GM12878 (cell line): ENCODE measurements at regions not wholly inside any gene's neighbourhood (a gene's known extent, or its start where the extent isn't known, plus 50 kb on each side); places are given as distances from the start of the nearest gene placed in this dataset.

Experiments used
- ATAC-seq: fragments of 200-7000 bp; cut with Tn5 transposase; 3 replicates; pipeline ENCODE4 v1.9.1; 2020; ENCODE audit warnings: mild to moderate bottlenecking, moderate library complexity
- BruUV-seq: library from RNA; stranded (reverse); fragments of 400-500 nt; replicated peaks from 2 replicates; lab custom pipeline; 2021; lab: Mats Ljungman, UMichigan
- CTCF ChIA-PET: fragments of 300-600 bp; sonication (Branson Sonifier 250); formaldehyde crosslinking; extraction: SDS; loops from one replicate; lab custom pipeline; 2021; ENCODE audit warnings: inconsistent platforms; lab: Yijun Ruan, JAX
- POLR2A ChIA-PET: fragments of 350-600 bp; formaldehyde crosslinking; extraction: SDS; loops from one replicate; lab custom pipeline; 2021; ENCODE audit warnings: inconsistent platforms; lab: Charles Lee
- RAD21 ChIA-PET: fragments of 300-600 bp; sonication (Branson Sonifier 250); formaldehyde crosslinking; loops from one replicate; lab custom pipeline; 2023; ENCODE audit warnings: antibody characterized with exemption; ENCODE audit not compliant: unreplicated experiment; lab: Charles Lee
- SMC1A ChIA-PET: fragments of 300-600 bp; sonication (Branson Sonifier 250); formaldehyde crosslinking; loops from one replicate; lab custom pipeline; 2023; ENCODE audit not compliant: unreplicated experiment, uncharacterized antibody; lab: Charles Lee
- DNase-seq: peaks from one replicate; pipeline ENCODE4 v3.0.0-alpha.2; 2011; ENCODE audit warnings: low read depth, low spot score
- FAIRE-seq: peaks from 3 replicates; lab custom pipeline; 2011; peaks lifted over from hg19 to GRCh38; lab: Jason Lieb, UNC
- H2AFZ ChIP-seq: 2 replicates; pipeline ENCODE4 v1.6.0; 2011; ENCODE audit warnings: low read depth, low read length, control low read depth; ENCODE audit not compliant: control insufficient read depth
- H3K27ac ChIP-seq: 2 replicates; pipeline ENCODE4 v1.5.1; 2011; ENCODE audit warnings: control low read depth; ENCODE audit not compliant: control insufficient read depth, insufficient read depth
- H3K27me3 ChIP-seq, 2 experiments: replicated peaks in 1 of 2; 2 replicates each; pipeline versions ENCODE4 v1.6.0 to v1.6.1; 2011; ENCODE audit warnings: low read length in 1 of 2; ENCODE audit not compliant: control insufficient read depth in 2 of 2, insufficient read depth in 2 of 2
- H3K36me3 ChIP-seq, 2 experiments: 2 replicates each; pipeline ENCODE4 v1.5.1; 2011; ENCODE audit warnings: low read length in 1 of 2; ENCODE audit not compliant: control insufficient read depth in 2 of 2, insufficient read depth in 2 of 2
- H3K4me1 ChIP-seq: 2 replicates; pipeline ENCODE4 v1.6.1; 2011; ENCODE audit warnings: mild to moderate bottlenecking, low read length, moderate library complexity, mixed read lengths; ENCODE audit not compliant: control insufficient read depth, insufficient read depth
- H3K4me2 ChIP-seq: 2 replicates; pipeline ENCODE4 v1.6.0; 2011; ENCODE audit warnings: control low read depth; ENCODE audit not compliant: control insufficient read depth, insufficient read depth
- H3K4me3 ChIP-seq: fragments of 200-600 bp; sonication (generic); 2 replicates; pipeline ENCODE4 v1.5.1; 2016
- H3K79me2 ChIP-seq: 2 replicates; pipeline ENCODE4 v1.6.0; 2011; ENCODE audit warnings: low read length; ENCODE audit not compliant: control insufficient read depth, insufficient read depth
- H3K9ac ChIP-seq: 2 replicates; pipeline ENCODE4 v1.8.0; 2011; ENCODE audit warnings: low read length, control low read depth, mixed read lengths; ENCODE audit not compliant: control insufficient read depth, insufficient read depth
- H3K9me3 ChIP-seq: replicated peaks from 3 replicates; pipeline ENCODE4 v1.5.1; 2011; ENCODE audit warnings: mild to moderate bottlenecking, low read length; ENCODE audit not compliant: control insufficient read depth, insufficient read depth
- H4K20me1 ChIP-seq: 2 replicates; pipeline ENCODE4 v1.6.0; 2011; ENCODE audit not compliant: control insufficient read depth, insufficient read depth
- CREM ChIP-seq: IDR thresholded peaks from 2 replicates; pipeline ENCODE4 v1.6.1; 2014; ENCODE audit warnings: antibody characterized with exemption, low read depth
- EP300 ChIP-seq, 2 experiments: fragments of 150-350 bp in 1 of 2; IDR thresholded peaks; 2 replicates each; pipeline ENCODE4 v1.6.1; 2011 to 2012; ENCODE audit warnings: low read depth in 2 of 2, low read length in 2 of 2, borderline replicate concordance in 1 of 2, improper control_type of control experiment in 1 of 2, inconsistent platforms in 1 of 2; ENCODE audit not compliant: control insufficient read depth in 1 of 2
- HDAC2 ChIP-seq: fragments of 200-600 bp; sonication (generic); IDR thresholded peaks from 2 replicates; pipeline ENCODE4 v1.6.1; 2017
- HDGF ChIP-seq: fragments of 450-650 bp; IDR thresholded peaks from 2 replicates; pipeline ENCODE4 v1.6.1; 2016; ENCODE audit warnings: antibody characterized with exemption
- MXI1 ChIP-seq: fragments of 150-350 bp; IDR thresholded peaks from 2 replicates; pipeline ENCODE4 v1.6.1; 2011; ENCODE audit warnings: low read depth, mild to moderate bottlenecking, inconsistent platforms, low read length, improper control_type of control experiment
- POU2F2 ChIP-seq: IDR thresholded peaks from 3 replicates; pipeline ENCODE4 v1.6.1; 2011; ENCODE audit warnings: low read depth, mild to moderate bottlenecking, low read length, borderline replicate concordance
- RAD51 ChIP-seq: fragments of 450-650 bp; IDR thresholded peaks from 2 replicates; pipeline ENCODE4 v1.6.1; 2016; ENCODE audit warnings: moderate library complexity, mild to moderate bottlenecking, inconsistent platforms
- ZNF622 ChIP-seq: fragments of 450-650 bp; IDR thresholded peaks from 2 replicates; pipeline ENCODE4 v1.6.1; 2017; ENCODE audit warnings: mild to moderate bottlenecking, inconsistent platforms
- WGBS: methylation state at CpG from one replicate; pipeline ENCODE4 v1.1.6; 2016; ENCODE audit warnings: low lambda C conversion rate; ENCODE audit not compliant: insufficient replicate concordance, insufficient coverage; ENCODE audit errors: missing lambda C conversion rate; 5-methylcytosine and 5-hydroxymethylcytosine counted together
- in situ Hi-C: fragments of 300-500 bp; cut with MboI; formaldehyde crosslinking; loops from 9 replicates; pipeline ENCODE4 v1.14.3; 2018; ENCODE audit warnings: mixed read lengths
- intact Hi-C: fragments of 100-400 bp; cut with micrococcal nuclease; formaldehyde crosslinking; loops from one replicate; pipeline ENCODE4 v1.14.2; 2022; ENCODE audit not compliant: unreplicated experiment
- TF ChIP-seq, protein P1 (sequence below): fragments of 450-650 bp; IDR thresholded peaks from 2 replicates; pipeline ENCODE4 v1.6.1; 2016; ENCODE audit warnings: mild to moderate bottlenecking, moderate library complexity, borderline replicate concordance
- TF ChIP-seq, protein P2 (sequence below): IDR thresholded peaks from 2 replicates; pipeline ENCODE4 v1.6.1; 2012; ENCODE audit warnings: low read depth, low read length, improper control_type of control experiment
- TF ChIP-seq, protein P3 (sequence below): fragments of 450-650 bp; IDR thresholded peaks from 2 replicates; pipeline ENCODE4 v1.6.1; 2017; ENCODE audit warnings: mild to moderate bottlenecking, low read depth, inconsistent platforms; ENCODE audit not compliant: poor library complexity, severe bottlenecking
- TF ChIP-seq, protein P4 (sequence below): fragments of 450-650 bp; IDR thresholded peaks from 2 replicates; pipeline ENCODE4 v1.6.1; 2017; ENCODE audit warnings: low read depth, mild to moderate bottlenecking, moderate library complexity
- TF ChIP-seq, protein P5 (sequence below): fragments of 450-650 bp; IDR thresholded peaks from 2 replicates; pipeline ENCODE4 v1.6.1; 2016; ENCODE audit warnings: mild to moderate bottlenecking

DNA sequence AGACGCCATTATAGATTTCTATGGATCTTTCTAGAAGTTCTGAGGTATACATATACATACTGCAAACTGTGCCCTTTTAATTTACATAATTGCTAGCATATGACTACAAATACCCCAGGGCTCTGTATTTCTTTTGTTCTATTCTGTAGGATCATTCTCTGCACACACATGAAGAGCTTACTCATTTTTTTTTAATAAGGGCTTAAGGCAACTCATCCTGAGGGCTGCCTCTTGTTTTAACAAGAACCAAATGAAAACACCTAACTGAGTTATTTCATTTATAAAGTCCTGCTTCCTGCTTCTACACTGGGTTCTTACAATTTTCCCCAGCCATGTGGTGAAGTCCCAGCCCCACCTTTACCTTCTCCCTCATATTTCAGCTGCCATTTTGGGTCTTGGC lies 390.5 kb downstream of the IRS1 start:
- Histone ChIP-seq H3K79me2 (no peaks in the 10 kb centered on the region), H3K4me2 (no peak overlapping the region), H3K9ac (no peak overlapping the region), H3K9me3 (no peaks in the 10 kb centered on the region), H4K20me1 (no peaks in the 10 kb centered on the region), H3K36me3 (no peaks in the 10 kb centered on the region), H3K4me1 (no peaks in the 10 kb centered on the region), H3K27me3 (no peaks in the 10 kb centered on the region), H3K4me3 (no peak overlapping the region), H3K27ac (no peak overlapping the region), H2AFZ (no peak overlapping the region)
- ATAC-seq (no peak), FAIRE-seq (no peak), DNase-seq (no peak)
- BruUV-seq: no TSS peak
- 0% methylated on average over 1 of the region's 1 CpG for WGBS
- ChIA-PET POLR2A (no interaction called here), RAD21 (no interaction called here), SMC1A (no interaction called here), CTCF (interaction anchor here (0.6 kb wide), 1 partner anchor 594 kb away, joined by 3 read pairs; no protein-coding TSS in a partner anchor)
- in situ Hi-C loops: no loop called here
- intact Hi-C loops: no loop called here
- TF ChIP-seq HDAC2: no peak
- TF ChIP-seq HDGF: no peak
- TF ChIP-seq, protein P1, sequence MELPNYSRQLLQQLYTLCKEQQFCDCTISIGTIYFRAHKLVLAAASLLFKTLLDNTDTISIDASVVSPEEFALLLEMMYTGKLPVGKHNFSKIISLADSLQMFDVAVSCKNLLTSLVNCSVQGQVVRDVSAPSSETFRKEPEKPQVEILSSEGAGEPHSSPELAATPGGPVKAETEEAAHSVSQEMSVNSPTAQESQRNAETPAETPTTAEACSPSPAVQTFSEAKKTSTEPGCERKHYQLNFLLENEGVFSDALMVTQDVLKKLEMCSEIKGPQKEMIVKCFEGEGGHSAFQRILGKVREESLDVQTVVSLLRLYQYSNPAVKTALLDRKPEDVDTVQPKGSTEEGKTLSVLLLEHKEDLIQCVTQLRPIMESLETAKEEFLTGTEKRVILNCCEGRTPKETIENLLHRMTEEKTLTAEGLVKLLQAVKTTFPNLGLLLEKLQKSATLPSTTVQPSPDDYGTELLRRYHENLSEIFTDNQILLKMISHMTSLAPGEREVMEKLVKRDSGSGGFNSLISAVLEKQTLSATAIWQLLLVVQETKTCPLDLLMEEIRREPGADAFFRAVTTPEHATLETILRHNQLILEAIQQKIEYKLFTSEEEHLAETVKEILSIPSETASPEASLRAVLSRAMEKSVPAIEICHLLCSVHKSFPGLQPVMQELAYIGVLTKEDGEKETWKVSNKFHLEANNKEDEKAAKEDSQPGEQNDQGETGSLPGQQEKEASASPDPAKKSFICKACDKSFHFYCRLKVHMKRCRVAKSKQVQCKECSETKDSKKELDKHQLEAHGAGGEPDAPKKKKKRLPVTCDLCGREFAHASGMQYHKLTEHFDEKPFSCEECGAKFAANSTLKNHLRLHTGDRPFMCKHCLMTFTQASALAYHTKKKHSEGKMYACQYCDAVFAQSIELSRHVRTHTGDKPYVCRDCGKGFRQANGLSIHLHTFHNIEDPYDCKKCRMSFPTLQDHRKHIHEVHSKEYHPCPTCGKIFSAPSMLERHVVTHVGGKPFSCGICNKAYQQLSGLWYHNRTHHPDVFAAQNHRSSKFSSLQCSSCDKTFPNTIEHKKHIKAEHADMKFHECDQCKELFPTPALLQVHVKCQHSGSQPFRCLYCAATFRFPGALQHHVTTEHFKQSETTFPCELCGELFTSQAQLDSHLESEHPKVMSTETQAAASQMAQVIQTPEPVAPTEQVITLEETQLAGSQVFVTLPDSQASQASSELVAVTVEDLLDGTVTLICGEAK: no peak
- no peak for TF ChIP-seq ZNF622
- TF ChIP-seq MXI1: no peak
- TF ChIP-seq, protein P2, sequence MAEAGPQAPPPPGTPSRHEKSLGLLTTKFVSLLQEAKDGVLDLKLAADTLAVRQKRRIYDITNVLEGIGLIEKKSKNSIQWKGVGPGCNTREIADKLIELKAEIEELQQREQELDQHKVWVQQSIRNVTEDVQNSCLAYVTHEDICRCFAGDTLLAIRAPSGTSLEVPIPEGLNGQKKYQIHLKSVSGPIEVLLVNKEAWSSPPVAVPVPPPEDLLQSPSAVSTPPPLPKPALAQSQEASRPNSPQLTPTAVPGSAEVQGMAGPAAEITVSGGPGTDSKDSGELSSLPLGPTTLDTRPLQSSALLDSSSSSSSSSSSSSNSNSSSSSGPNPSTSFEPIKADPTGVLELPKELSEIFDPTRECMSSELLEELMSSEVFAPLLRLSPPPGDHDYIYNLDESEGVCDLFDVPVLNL: no peak
- no peak for TF ChIP-seq RAD51
- TF ChIP-seq, protein P3, sequence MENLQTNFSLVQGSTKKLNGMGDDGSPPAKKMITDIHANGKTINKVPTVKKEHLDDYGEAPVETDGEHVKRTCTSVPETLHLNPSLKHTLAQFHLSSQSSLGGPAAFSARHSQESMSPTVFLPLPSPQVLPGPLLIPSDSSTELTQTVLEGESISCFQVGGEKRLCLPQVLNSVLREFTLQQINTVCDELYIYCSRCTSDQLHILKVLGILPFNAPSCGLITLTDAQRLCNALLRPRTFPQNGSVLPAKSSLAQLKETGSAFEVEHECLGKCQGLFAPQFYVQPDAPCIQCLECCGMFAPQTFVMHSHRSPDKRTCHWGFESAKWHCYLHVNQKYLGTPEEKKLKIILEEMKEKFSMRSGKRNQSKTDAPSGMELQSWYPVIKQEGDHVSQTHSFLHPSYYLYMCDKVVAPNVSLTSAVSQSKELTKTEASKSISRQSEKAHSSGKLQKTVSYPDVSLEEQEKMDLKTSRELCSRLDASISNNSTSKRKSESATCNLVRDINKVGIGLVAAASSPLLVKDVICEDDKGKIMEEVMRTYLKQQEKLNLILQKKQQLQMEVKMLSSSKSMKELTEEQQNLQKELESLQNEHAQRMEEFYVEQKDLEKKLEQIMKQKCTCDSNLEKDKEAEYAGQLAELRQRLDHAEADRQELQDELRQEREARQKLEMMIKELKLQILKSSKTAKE: no peak
- TF ChIP-seq, protein P4, sequence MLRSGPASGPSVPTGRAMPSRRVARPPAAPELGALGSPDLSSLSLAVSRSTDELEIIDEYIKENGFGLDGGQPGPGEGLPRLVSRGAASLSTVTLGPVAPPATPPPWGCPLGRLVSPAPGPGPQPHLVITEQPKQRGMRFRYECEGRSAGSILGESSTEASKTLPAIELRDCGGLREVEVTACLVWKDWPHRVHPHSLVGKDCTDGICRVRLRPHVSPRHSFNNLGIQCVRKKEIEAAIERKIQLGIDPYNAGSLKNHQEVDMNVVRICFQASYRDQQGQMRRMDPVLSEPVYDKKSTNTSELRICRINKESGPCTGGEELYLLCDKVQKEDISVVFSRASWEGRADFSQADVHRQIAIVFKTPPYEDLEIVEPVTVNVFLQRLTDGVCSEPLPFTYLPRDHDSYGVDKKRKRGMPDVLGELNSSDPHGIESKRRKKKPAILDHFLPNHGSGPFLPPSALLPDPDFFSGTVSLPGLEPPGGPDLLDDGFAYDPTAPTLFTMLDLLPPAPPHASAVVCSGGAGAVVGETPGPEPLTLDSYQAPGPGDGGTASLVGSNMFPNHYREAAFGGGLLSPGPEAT: no peak
- TF ChIP-seq, protein P5, sequence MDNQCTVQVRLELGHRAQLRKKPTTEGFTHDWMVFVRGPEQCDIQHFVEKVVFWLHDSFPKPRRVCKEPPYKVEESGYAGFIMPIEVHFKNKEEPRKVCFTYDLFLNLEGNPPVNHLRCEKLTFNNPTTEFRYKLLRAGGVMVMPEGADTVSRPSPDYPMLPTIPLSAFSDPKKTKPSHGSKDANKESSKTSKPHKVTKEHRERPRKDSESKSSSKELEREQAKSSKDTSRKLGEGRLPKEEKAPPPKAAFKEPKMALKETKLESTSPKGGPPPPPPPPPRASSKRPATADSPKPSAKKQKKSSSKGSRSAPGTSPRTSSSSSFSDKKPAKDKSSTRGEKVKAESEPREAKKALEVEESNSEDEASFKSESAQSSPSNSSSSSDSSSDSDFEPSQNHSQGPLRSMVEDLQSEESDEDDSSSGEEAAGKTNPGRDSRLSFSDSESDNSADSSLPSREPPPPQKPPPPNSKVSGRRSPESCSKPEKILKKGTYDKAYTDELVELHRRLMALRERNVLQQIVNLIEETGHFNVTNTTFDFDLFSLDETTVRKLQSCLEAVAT: no peak
- TF ChIP-seq EP300 (IDR thresholded peaks at IDR 0.05; ENCODE audit: borderline replicate concordance in 1 of 2, control insufficient read depth in 1 of 2, low read depth in 2 of 2, low read length in 2 of 2): no peak
- TF ChIP-seq POU2F2: no peak
- no peak for TF ChIP-seq CREM
